VCaP (cell line): ENCODE measurements at regions not wholly inside any gene's neighbourhood (a gene's known extent, or its start where the extent isn't known, plus 50 kb on each side); places are given as distances from the start of the nearest gene placed in this dataset.
"Not testable (repeated sequence)": the region's sequence is repeated elsewhere in the genome, so short reads cannot be mapped to it uniquely, and the experiment has no call there.

Experiments
- H3K27ac ChIP-seq: fragments of 450-650 bp; 2 replicates; pipeline ENCODE4 v1.5.1; 2017
- CTCF ChIP-seq: fragments of 450-650 bp; conservative IDR thresholded peaks from 2 replicates; pipeline ENCODE4 v1.5.1; 2017; ENCODE audit warnings: mild to moderate bottlenecking, moderate library complexity

GRCh38 chr11:87548797-87549196 is 511.1 kb downstream of the TMEM135 start:
- H3K27ac ChIP-seq = no peak overlapping the region
- no peak for TF ChIP-seq CTCF

- no peak overlapping the region for H3K27ac ChIP-seq
- TF ChIP-seq CTCF = no peak
Observed at GRCh38 chr11:87545858-87546257, 508.1 kb downstream of the TMEM135 start.

- TF ChIP-seq CTCF = no peak
- no peak overlapping the region for H3K27ac ChIP-seq
Observed at GRCh38 chr11:87539596-87539995, 501.9 kb downstream of the TMEM135 start.

GRCh38 chr11:87536565-87536964 is 498.8 kb downstream of the TMEM135 start:
- no peak for TF ChIP-seq CTCF
- H3K27ac ChIP-seq = no peak overlapping the region

- TF ChIP-seq CTCF = no peak
- H3K27ac ChIP-seq = no peak overlapping the region
Observed at GRCh38 chr11:87536016-87536415, 498.3 kb downstream of the TMEM135 start.

GRCh38 chr11:87535513-87535912 is 497.8 kb downstream of the TMEM135 start:
- no peak overlapping the region for H3K27ac ChIP-seq
- no peak for TF ChIP-seq CTCF

- not testable (repeated sequence) for H3K27ac ChIP-seq
Observed at GRCh38 chr11:87531835-87532234, 494.1 kb downstream of the TMEM135 start.

- no peak for TF ChIP-seq CTCF
- no peak overlapping the region for H3K27ac ChIP-seq
Observed at GRCh38 chr11:87529486-87529885, 491.8 kb downstream of the TMEM135 start.
